Vagina (tissue), 2 donors: ENCODE measurements at regions not wholly inside any gene's neighbourhood (a gene's known extent, or its start where the extent isn't known, plus 50 kb on each side); places are given as distances from the start of the nearest gene placed in this dataset.

Experiments used
- DNase-seq, 2 donors: peaks; one replicate each; pipeline ENCODE4 v3.0.0-alpha.2; 2017; ENCODE audit errors: extremely low spot score in 2 of 2
- H3K27ac ChIP-seq: fragments of 200-600 bp; sonication (generic); one replicate; pipeline ENCODE4 v1.5.1; 2019
- H3K27me3 ChIP-seq: fragments of 200-600 bp; sonication (generic); one replicate; pipeline ENCODE4 v1.5.1; 2019
- H3K36me3 ChIP-seq, 2 donors: fragments of 200-600 bp; sonication (generic); one replicate each; pipeline ENCODE4 v1.5.1; 2017 to 2019
- H3K4me1 ChIP-seq: fragments of 200-600 bp; sonication (generic); one replicate; pipeline ENCODE4 v1.5.1; 2019
- H3K4me3 ChIP-seq, 2 donors: fragments of 200-600 bp; sonication (generic); 1 replicate in 1 of 2; 2 replicates in 1 of 2; pipeline ENCODE4 v1.5.1; 2016 to 2019
- H3K9me3 ChIP-seq: fragments of 200-600 bp; sonication (generic); one replicate; pipeline ENCODE4 v1.5.1; 2019
- CTCF ChIP-seq, 3 experiments: fragments of 450-650 bp in 2 of 3; fragments of 200-600 bp in 1 of 3; sonication (generic) in 1 of 3; IDR thresholded peaks; one replicate each; pipeline ENCODE4 v1.5.1; 2017 to 2019; ENCODE audit warnings: antibody characterized with exemption in 3 of 3, mild to moderate bottlenecking in 2 of 3, moderate library complexity in 2 of 3
- POLR2A ChIP-seq, 2 donors: fragments of 450-650 bp; IDR thresholded peaks; one replicate each; pipeline ENCODE4 v1.6.1; 2017; ENCODE audit warnings: antibody characterized with exemption in 2 of 2, mild to moderate bottlenecking in 2 of 2, moderate library complexity in 2 of 2
- POLR2AphosphoS5 ChIP-seq, 2 donors: sonication (generic); formaldehyde crosslinking; IDR thresholded peaks; one replicate each; pipeline ENCODE4 v1.9.0; 2017; ENCODE audit warnings: antibody characterized with exemption in 2 of 2, mild to moderate bottlenecking in 2 of 2, low read depth in 1 of 2; ENCODE audit not compliant: insufficient read depth in 1 of 2
- intact Hi-C: fragments of 100-400 bp; cut with DNase I; formaldehyde crosslinking; loops from one replicate; pipeline ENCODE4 v1.15.1; 2023

GRCh38 chr22:48309836-48310235 lies 1517.8 kb downstream of the BRD1 start:
- H3K4me1 ChIP-seq: peaks cover 10% of the 10 kb centered on the region
- H3K9me3 ChIP-seq: no peaks in the 10 kb centered on the region
- TF ChIP-seq POLR2AphosphoS5 (IDR thresholded peaks at IDR 0.05; ENCODE audit: insufficient read depth in 1 of 2, low read depth in 1 of 2) (no peak), CTCF (IDR thresholded peaks at IDR 0.05) (no peak), POLR2A (IDR thresholded peaks at IDR 0.05) (no peak)
- intact Hi-C loops: no loop called here
- H3K27me3 ChIP-seq: no peaks in the 10 kb centered on the region
- H3K27ac ChIP-seq: no peak overlapping the region
- DNase-seq: no peak
- H3K36me3 ChIP-seq: no peaks in the 10 kb centered on the region
- H3K4me3 ChIP-seq: no peak overlapping the region

- no peak overlapping the region for H3K27ac ChIP-seq
- no peaks in the 10 kb centered on the region for H3K27me3 ChIP-seq
- H3K9me3 ChIP-seq: no peaks in the 10 kb centered on the region
- DNase-seq: peak in 1 of 2 donors; percentile 77
- peaks cover 10% of the 10 kb centered on the region for H3K4me1 ChIP-seq
- no peak for TF ChIP-seq POLR2AphosphoS5 (IDR thresholded peaks at IDR 0.05; ENCODE audit: insufficient read depth in 1 of 2, low read depth in 1 of 2)
- no peak for TF ChIP-seq CTCF (IDR thresholded peaks at IDR 0.05)
- no peak for TF ChIP-seq POLR2A (IDR thresholded peaks at IDR 0.05)
- no peak overlapping the region for H3K4me3 ChIP-seq
- no peaks in the 10 kb centered on the region for H3K36me3 ChIP-seq
- intact Hi-C loops: no loop called here
Measured at GRCh38 chr22:48309115-48309705, 1518.5 kb downstream of the BRD1 start.

- TF ChIP-seq CTCF (IDR thresholded peaks at IDR 0.05) (no peak), POLR2AphosphoS5 (IDR thresholded peaks at IDR 0.05; ENCODE audit: insufficient read depth in 1 of 2, low read depth in 1 of 2) (no peak), POLR2A (IDR thresholded peaks at IDR 0.05) (no peak)
- Histone ChIP-seq H3K4me1 (peaks cover 10% of the 10 kb centered on the region), H3K4me3 (no peak overlapping the region), H3K36me3 (no peaks in the 10 kb centered on the region), H3K27ac (no peak overlapping the region), H3K9me3 (no peaks in the 10 kb centered on the region), H3K27me3 (no peaks in the 10 kb centered on the region)
- DNase-seq: no peak
- intact Hi-C loops: no loop called here
Measured at GRCh38 chr22:48307931-48308330, 1519.7 kb downstream of the BRD1 start.

- Histone ChIP-seq H3K9me3 (no peaks in the 10 kb centered on the region), H3K27me3 (no peaks in the 10 kb centered on the region), H3K4me3 (no peak overlapping the region), H3K27ac (no peak overlapping the region), H3K4me1 (peaks cover 10% of the 10 kb centered on the region), H3K36me3 (no peaks in the 10 kb centered on the region)
- peak in 1 of 2 donors; percentile 64 for DNase-seq
- TF ChIP-seq CTCF (IDR thresholded peaks at IDR 0.05) (no peak), POLR2AphosphoS5 (IDR thresholded peaks at IDR 0.05; ENCODE audit: insufficient read depth in 1 of 2, low read depth in 1 of 2) (no peak), POLR2A (IDR thresholded peaks at IDR 0.05) (no peak)
- intact Hi-C loops: no loop called here
Measured at GRCh38 chr22:48306785-48307510, 1520.7 kb downstream of the BRD1 start.

- Histone ChIP-seq H3K27me3 (no peaks in the 10 kb centered on the region), H3K4me3 (no peak overlapping the region), H3K36me3 (no peaks in the 10 kb centered on the region), H3K9me3 (no peaks in the 10 kb centered on the region), H3K4me1 (peaks cover 10% of the 10 kb centered on the region), H3K27ac (no peak overlapping the region)
- no peak for DNase-seq
- intact Hi-C loops: no loop called here
- no peak for TF ChIP-seq CTCF (IDR thresholded peaks at IDR 0.05)
- TF ChIP-seq POLR2A (IDR thresholded peaks at IDR 0.05): no peak
Measured at GRCh38 chr22:48306284-48306683, 1521.4 kb downstream of the BRD1 start.
